DLD1 (cell line): ENCODE measurements at regions not wholly inside any gene's neighbourhood (a gene's known extent, or its start where the extent isn't known, plus 50 kb on each side); places are given as distances from the start of the nearest gene placed in this dataset.

Experiments used
- in situ Hi-C: cut with HindIII; loops from 2 replicates; pipeline ENCODE4 v1.10.0; 2017; ENCODE audit warnings: low sequenced_read_pairs

GRCh38 chr12:63042646-63043045, 107.7 kb upstream of the PPM1H start:
- in situ Hi-C loops: no loop called here

DNA sequence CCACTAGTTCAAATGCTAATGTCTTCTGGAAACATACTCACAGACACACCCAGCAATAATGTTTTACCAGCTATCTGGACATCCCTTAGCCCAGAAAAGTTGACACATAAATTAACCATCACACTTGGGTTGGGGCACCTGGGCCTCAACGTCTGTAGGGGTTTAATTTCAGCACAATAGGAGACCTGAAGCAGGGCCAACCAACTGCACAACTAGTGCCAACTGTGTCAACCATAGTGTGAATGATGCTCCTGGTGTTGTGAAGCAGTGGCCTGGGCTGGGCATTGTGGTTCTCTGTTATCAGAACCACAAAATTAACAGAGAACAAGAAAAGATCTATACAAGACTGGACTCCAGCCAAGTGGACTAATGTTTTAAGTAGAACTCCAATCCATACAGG, 106.7 kb upstream of the PPM1H start:
- in situ Hi-C loops: no loop called here

DNA sequence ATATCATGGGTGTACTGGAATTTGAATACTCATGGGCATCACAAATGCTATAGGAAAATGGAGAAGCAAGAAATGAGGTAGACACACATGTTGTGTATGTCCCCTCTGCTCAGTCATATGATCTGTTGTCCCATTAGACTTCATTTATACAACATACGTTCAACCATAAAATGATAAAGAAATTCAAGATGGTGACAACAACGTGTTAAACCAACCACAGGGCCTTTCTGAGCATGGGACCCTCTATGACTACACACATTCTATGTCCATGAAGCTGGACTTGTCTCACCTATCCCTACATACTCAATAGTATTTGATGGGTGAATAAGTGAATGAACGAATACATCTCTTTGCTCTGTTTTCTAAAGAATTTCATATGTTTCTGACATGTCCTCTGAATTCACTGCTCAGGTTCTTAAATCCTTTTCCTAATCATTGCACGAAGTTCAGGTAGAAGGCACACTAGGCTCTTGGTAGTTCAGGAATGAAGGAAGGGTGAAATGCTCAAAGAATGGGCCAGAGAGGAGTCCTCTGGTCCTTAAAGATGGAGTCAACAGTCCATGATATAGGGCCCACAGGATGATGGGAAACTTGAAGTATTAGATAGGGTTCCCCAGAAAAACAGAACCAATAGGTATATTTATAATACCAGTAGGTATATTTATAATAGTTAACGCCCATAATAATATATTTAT, 105.7 kb upstream of the PPM1H start:
- in situ Hi-C loops: no loop called here

DNA sequence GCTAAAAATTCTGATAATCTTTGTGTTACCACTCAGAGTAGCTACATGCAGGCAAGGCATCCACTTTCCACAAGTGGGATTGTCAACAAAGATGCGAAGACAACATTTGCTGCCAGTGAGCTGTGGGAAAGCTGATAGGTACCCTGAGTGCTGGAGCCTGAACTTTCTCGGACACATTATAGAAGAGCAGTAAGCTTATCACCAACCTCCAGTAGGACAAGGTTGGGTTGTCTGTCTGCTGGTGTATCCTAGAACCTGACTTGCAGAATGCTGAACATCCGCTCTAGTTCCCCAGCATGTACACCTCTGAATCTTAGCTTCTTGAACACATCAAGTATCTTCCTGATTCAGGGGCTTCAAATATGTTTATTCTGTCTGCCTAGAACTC, 103.8 kb upstream of the PPM1H start:
- in situ Hi-C loops: no loop called here

- in situ Hi-C loops: no loop called here
Measured at GRCh38 chr12:63037746-63038712, 103.1 kb upstream of the PPM1H start.

GRCh38 chr12:63036974-63037335, 102.0 kb upstream of the PPM1H start:
- in situ Hi-C loops: no loop called here

DNA sequence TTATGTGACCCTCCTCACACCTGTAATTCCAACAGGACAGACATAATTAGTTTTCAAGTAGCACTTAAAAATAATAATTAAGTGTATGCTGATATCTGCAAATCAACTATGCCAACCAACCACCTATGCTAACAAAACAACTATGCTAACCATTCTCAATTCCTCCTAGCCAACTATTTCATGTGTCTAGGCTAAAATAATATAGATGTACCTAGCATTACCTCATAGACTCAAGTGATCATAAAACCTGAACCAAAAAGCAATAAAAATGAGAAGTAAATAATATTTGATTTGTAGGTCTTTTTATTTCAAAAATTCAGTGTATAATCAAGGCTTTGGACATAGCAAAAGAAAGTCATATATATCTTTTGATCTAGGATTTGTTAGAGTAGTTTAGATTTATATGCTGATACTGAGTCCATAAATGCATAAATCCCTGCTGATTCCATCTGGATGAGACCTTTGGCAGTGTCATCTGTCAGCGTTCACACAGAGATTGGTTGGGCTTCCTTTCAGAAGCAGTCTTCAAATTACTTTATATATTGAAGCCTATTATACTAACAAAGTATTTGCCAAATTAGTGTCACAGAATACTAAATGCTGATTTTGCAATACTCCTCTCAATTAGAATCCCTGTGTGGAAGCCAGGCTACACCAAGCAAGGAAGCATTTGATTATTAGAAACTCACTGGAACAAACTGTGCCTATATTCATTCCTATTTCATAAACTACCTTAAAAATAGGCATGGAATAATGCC, 101.4 kb upstream of the PPM1H start:
- in situ Hi-C loops: no loop called here

DNA sequence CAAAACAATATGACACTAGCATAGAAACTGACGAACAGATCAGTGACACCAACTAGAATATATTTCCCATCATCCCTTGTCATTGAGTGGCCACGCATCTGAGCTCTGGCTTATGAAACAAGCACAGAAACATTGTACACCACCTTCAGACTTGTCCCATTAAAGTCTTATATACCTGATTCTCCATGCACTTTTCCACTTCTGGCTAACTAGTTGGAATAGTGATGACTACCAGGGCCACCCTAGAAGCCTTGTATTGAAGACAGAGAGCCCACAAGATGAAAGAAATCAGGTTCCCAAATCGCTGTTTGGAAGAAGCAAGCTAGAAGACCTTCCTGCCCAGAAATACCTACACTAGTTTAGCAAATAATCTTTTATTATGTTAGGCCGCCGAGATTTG, 99.7 kb upstream of the PPM1H start:
- in situ Hi-C loops: no loop called here

DNA sequence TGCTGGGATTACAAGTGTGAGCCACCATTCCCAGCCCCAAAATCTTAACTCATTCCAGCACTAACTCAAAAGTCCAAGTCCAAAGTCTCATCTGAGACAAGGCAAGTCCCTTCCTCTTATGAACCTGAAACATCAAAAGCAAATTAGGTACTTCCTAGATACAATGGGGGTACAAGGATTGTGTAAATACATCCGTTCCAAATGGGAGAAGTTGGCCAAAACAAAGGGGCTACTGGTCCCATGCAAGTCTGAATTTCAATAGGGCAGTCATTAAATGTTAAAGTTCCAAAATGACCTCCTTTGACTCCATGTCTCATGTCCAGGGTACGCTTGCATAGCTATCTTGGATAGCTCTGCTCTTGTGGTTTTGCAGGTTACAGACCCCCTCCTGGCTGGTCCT, 94.7 kb upstream of the PPM1H start:
- in situ Hi-C loops: no loop called here

- in situ Hi-C loops: no loop called here
Measured at GRCh38 chr12:63028951-63029350, 94.0 kb upstream of the PPM1H start.

- in situ Hi-C loops: no loop called here
Measured at GRCh38 chr12:63025116-63025515, 90.2 kb upstream of the PPM1H start.

DNA sequence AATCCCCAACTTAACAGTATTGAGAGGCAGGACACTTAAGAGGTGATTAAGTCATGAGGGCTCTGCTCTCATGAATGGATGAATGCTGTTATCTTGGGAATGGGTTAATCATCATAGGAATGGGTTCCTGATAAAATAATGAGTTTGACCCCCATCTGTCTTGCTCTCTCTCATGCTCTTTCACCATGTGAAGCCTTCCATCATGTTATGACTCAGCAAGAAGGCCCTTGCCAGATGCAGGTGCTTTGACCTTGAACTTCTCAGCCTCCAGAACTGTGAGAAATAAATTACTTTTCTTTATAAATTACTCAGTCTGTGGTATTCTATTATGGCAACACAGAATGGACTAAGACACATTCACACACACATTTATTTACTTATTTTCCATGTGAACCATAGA, 89.0 kb upstream of the PPM1H start:
- in situ Hi-C loops: no loop called here

DNA sequence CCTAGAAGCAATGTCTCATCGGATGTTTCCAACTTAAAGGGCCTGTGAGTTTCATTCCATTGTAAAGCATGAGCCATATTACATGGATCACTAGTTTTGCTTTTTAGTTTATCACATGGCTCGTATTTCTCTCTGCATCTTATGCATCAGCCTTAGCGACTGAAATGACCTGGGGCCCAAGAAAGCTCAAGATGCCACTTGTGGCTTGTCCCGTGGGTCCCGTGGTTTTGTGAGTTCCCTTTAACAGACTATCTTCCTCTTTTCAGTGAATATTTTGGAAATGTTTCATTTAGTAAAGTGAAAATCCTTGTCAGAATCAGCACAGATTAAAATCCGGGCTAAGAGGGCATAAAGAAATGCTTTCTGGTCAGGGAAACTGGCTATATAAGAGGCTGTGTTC, 86.2 kb upstream of the PPM1H start:
- in situ Hi-C loops: no loop called here

- in situ Hi-C loops: no loop called here
Measured at GRCh38 chr12:63020269-63020668, 85.3 kb upstream of the PPM1H start.

DNA sequence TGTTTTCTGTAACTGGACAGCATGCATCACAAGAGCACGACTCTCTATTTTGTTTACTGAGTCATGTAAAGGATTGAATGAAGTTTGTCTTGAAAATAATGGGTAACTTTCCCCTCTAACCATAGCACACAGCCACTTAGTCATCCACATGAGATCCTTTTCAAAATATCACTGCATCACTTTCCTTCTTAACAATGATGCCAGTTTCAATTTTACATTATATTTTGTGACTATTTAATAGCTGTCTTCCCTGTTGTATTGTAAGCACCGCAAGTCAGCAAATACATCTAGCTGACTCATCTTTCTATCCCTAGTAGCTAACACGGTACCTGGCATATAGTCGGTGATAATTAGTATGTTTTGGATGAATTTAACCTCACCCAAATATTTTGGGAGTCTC, 83.3 kb upstream of the PPM1H start:
- in situ Hi-C loops: no loop called here

GRCh38 chr12:63013302-63013701, 78.4 kb upstream of the PPM1H start:
- in situ Hi-C loops: no loop called here

GRCh38 chr12:63010698-63011097, 75.7 kb upstream of the PPM1H start:
- in situ Hi-C loops: no loop called here

- in situ Hi-C loops: no loop called here
Measured at GRCh38 chr12:63008372-63008771, 73.4 kb upstream of the PPM1H start.

DNA sequence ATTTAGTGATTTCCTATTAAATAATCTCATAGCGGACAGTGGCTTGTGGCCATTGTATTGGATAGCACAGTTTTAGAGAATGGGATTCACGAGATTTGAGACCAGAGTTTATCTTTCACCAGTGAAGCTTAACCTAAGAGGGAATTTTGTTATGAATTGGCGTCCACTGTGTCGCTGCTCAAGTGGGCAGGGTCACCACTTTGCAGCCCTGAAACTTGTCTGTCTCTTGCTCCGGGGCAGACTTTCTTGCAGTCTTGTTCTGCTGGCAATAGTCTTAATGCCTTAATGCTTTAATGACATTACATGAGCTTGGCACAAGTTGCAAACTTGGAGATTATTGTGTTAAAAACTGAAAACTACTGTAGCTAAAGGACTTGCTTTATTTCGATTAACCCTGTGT, 72.8 kb upstream of the PPM1H start:
- in situ Hi-C loops: no loop called here

GRCh38 chr12:63006536-63006935, 71.6 kb upstream of the PPM1H start:
- in situ Hi-C loops: no loop called here

GRCh38 chr12:63005382-63005781, 70.4 kb upstream of the PPM1H start:
- in situ Hi-C loops: no loop called here
